DOHH2 (cell line): ENCODE measurements at regions not wholly inside any gene's neighbourhood (a gene's known extent, or its start where the extent isn't known, plus 50 kb on each side); places are given as distances from the start of the nearest gene placed in this dataset.
"Not testable (repeated sequence)": the region's sequence is repeated elsewhere in the genome, so short reads cannot be mapped to it uniquely, and the experiment has no call there.

Experiments
- H3F3A ChIP-seq: fragments of 200-600 bp; sonication (generic), shearing (Covaris generic); 2 replicates; pipeline ENCODE4 v1.6.0; 2016; ENCODE audit warnings: antibody characterized with exemption, mild to moderate bottlenecking; ENCODE audit not compliant: control insufficient read depth, insufficient read depth
- H3K27ac ChIP-seq: fragments of 200-600 bp; sonication (generic); 2 replicates; pipeline ENCODE4 v1.5.1; 2014; ENCODE audit warnings: low read depth, mild to moderate bottlenecking, low read length, moderate library complexity
- H3K27me3 ChIP-seq: fragments of 200-600 bp; sonication (generic); 2 replicates; pipeline ENCODE4 v1.6.1; 2014; ENCODE audit warnings: mild to moderate bottlenecking, low read length, mixed read lengths; ENCODE audit not compliant: control insufficient read depth
- H3K36me3 ChIP-seq: fragments of 200-600 bp; sonication (generic); 2 replicates; pipeline ENCODE4 v1.6.1; 2014; ENCODE audit warnings: mild to moderate bottlenecking, low read length, moderate library complexity, mixed read lengths; ENCODE audit not compliant: control insufficient read depth
- H3K4me1 ChIP-seq: fragments of 200-600 bp; sonication (generic); 2 replicates; pipeline ENCODE4 v1.6.1; 2014; ENCODE audit warnings: mild to moderate bottlenecking, low read length, mixed read lengths; ENCODE audit not compliant: control insufficient read depth
- H3K4me2 ChIP-seq: fragments of 200-600 bp; sonication (generic); 2 replicates; pipeline ENCODE4 v1.6.0; 2014; ENCODE audit warnings: mild to moderate bottlenecking, low read length, moderate library complexity
- H3K4me3 ChIP-seq: fragments of 200-600 bp; sonication (generic); 2 replicates; pipeline ENCODE4 v1.5.1; 2014; ENCODE audit warnings: mild to moderate bottlenecking, low read length, mixed read lengths
- H3K79me2 ChIP-seq: fragments of 200-600 bp; sonication (generic); 2 replicates; pipeline ENCODE4 v1.6.1; 2014; ENCODE audit warnings: mild to moderate bottlenecking, low read length, mixed read lengths; ENCODE audit not compliant: control insufficient read depth
- H3K9me2 ChIP-seq: fragments of 200-600 bp; sonication (generic); replicated peaks from 2 replicates; pipeline ENCODE4 v1.6.1; 2014; ENCODE audit warnings: mild to moderate bottlenecking, low read length, mixed read lengths; ENCODE audit not compliant: control insufficient read depth
- H3K9me3 ChIP-seq: fragments of 200-600 bp; sonication (generic); 2 replicates; pipeline ENCODE4 v1.6.1; 2014; ENCODE audit warnings: antibody characterized with exemption, low read length, mixed read lengths; ENCODE audit not compliant: control insufficient read depth, insufficient read depth
- H4K20me1 ChIP-seq: fragments of 200-600 bp; sonication (generic); 2 replicates; pipeline ENCODE4 v1.6.0; 2014; ENCODE audit warnings: low read depth, mild to moderate bottlenecking, antibody characterized with exemption, low read length, moderate library complexity; ENCODE audit not compliant: control insufficient read depth, insufficient read depth
- EZH2phosphoT487 ChIP-seq: fragments of 200-600 bp; sonication (generic); IDR thresholded peaks from 2 replicates; pipeline ENCODE4 v1.6.1; 2017; ENCODE audit warnings: borderline replicate concordance, mild to moderate bottlenecking, antibody characterized with exemption, low read length, moderate library complexity, mixed read lengths
- TF ChIP-seq, protein P1 (sequence below): fragments of 200-600 bp; sonication (generic); IDR thresholded peaks from one replicate; pipeline ENCODE4 v1.5.1; 2014; ENCODE audit warnings: antibody characterized with exemption, mild to moderate bottlenecking, low read depth, low read length; ENCODE audit not compliant: poor library complexity, severe bottlenecking

- Histone ChIP-seq H3K4me3 (no peak overlapping the region), H3K4me1 (no peaks in the 10 kb centered on the region), H3K79me2 (no peaks in the 10 kb centered on the region), H3F3A (no peaks in the 10 kb centered on the region), H3K4me2 (no peak overlapping the region), H3K36me3 (no peaks in the 10 kb centered on the region), H4K20me1 (no peaks in the 10 kb centered on the region), H3K9me2 (no peaks in the 10 kb centered on the region), H3K27ac (no peak overlapping the region), H3K9me3 (no peaks in the 10 kb centered on the region), H3K27me3 (no peaks in the 10 kb centered on the region)
- no peak for TF ChIP-seq EZH2phosphoT487
These were observed 63.0 kb upstream of the WDFY3 start for GRCh38 chr4:85029453-85029852.

GRCh38 chr4:85030156-85030555 lies 63.7 kb upstream of the WDFY3 start:
- no peaks in the 10 kb centered on the region for H3K4me1 ChIP-seq
- TF ChIP-seq EZH2phosphoT487 = no peak
- TF ChIP-seq, protein P1, sequence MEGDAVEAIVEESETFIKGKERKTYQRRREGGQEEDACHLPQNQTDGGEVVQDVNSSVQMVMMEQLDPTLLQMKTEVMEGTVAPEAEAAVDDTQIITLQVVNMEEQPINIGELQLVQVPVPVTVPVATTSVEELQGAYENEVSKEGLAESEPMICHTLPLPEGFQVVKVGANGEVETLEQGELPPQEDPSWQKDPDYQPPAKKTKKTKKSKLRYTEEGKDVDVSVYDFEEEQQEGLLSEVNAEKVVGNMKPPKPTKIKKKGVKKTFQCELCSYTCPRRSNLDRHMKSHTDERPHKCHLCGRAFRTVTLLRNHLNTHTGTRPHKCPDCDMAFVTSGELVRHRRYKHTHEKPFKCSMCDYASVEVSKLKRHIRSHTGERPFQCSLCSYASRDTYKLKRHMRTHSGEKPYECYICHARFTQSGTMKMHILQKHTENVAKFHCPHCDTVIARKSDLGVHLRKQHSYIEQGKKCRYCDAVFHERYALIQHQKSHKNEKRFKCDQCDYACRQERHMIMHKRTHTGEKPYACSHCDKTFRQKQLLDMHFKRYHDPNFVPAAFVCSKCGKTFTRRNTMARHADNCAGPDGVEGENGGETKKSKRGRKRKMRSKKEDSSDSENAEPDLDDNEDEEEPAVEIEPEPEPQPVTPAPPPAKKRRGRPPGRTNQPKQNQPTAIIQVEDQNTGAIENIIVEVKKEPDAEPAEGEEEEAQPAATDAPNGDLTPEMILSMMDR = no peak
- no peaks in the 10 kb centered on the region for H3F3A ChIP-seq
- no peaks in the 10 kb centered on the region for H3K9me3 ChIP-seq
- no peak overlapping the region for H3K4me3 ChIP-seq
- no peaks in the 10 kb centered on the region for H3K36me3 ChIP-seq
- H3K9me2 ChIP-seq = no peaks in the 10 kb centered on the region
- no peak overlapping the region for H3K27ac ChIP-seq
- no peaks in the 10 kb centered on the region for H3K27me3 ChIP-seq
- no peak overlapping the region for H3K4me2 ChIP-seq
- H4K20me1 ChIP-seq = no peaks in the 10 kb centered on the region
- H3K79me2 ChIP-seq = no peaks in the 10 kb centered on the region

- H3K9me2 ChIP-seq, H3K36me3 ChIP-seq, H3K4me3 ChIP-seq, H3K4me2 ChIP-seq, H3K9me3 ChIP-seq, H3F3A ChIP-seq, H3K79me2 ChIP-seq, H3K27ac ChIP-seq, H4K20me1 ChIP-seq, H3K27me3 ChIP-seq, H3K4me1 ChIP-seq: not testable (repeated sequence)
These were observed 67.3 kb upstream of the WDFY3 start for GRCh38 chr4:85033838-85034237.

GRCh38 chr4:85039526-85039925 lies 73.0 kb upstream of the WDFY3 start:
- Histone ChIP-seq H3K4me3 (no peak overlapping the region), H3K9me3 (no peaks in the 10 kb centered on the region), H3K4me2 (no peak overlapping the region), H4K20me1 (no peaks in the 10 kb centered on the region), H3K36me3 (no peaks in the 10 kb centered on the region), H3K9me2 (no peaks in the 10 kb centered on the region), H3K4me1 (no peaks in the 10 kb centered on the region), H3K79me2 (no peaks in the 10 kb centered on the region), H3K27ac (no peak overlapping the region), H3F3A (no peaks in the 10 kb centered on the region), H3K27me3 (no peaks in the 10 kb centered on the region)
- TF ChIP-seq, protein P1 = no peak
- TF ChIP-seq EZH2phosphoT487 = no peak

DNA sequence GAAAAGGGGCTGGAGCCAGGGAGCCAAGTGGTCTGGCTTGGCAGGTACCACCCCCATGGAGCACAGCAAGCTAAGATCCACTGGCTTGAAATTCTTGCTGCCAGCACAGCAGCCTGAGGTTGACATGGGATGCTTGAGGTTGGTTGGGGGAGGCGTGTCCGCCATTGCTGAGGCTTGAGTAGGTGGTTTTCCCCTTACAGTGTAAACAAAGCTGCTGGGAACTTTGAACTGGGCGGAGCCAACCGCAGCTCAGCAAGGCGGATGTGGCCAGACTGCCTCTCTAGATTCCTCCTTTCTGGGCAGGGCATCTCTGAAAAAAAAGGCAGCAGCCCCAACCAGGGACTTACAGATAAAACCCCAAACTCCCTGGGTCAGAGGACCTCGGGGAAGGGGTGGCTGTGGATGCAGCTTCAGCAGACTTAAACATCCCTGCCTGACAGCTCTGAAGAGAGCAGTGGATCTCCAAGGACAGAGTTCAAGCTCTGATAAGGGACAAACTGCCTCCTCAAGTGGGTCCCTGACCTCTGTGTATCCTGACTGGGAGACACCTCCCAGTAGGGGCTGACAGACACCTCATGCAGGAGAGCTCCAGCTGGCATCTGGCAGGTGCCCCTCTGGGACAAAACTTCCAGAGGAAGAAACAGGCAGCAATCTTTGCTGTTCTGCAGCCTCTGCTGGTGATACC lies 77.5 kb upstream of the WDFY3 start:
- not testable (repeated sequence) for H3K36me3 ChIP-seq, H3K27ac ChIP-seq, H3F3A ChIP-seq, H3K4me2 ChIP-seq, H3K4me1 ChIP-seq, H3K79me2 ChIP-seq, H3K27me3 ChIP-seq, H3K9me2 ChIP-seq, H3K9me3 ChIP-seq, H3K4me3 ChIP-seq, H4K20me1 ChIP-seq
